GM21528 (cell line): ENCODE measurements at regions not wholly inside any gene's neighbourhood (a gene's known extent, or its start where the extent isn't known, plus 50 kb on each side); places are given as distances from the start of the nearest gene placed in this dataset.

Experiments
- ATAC-seq: cut with Tn5 transposase; IDR thresholded peaks from one replicate; pipeline ENCODE4 v1.9.1; 2021; ENCODE audit warnings: mild to moderate bottlenecking, moderate library complexity; ENCODE audit not compliant: unreplicated experiment, low FRiP score

DNA sequence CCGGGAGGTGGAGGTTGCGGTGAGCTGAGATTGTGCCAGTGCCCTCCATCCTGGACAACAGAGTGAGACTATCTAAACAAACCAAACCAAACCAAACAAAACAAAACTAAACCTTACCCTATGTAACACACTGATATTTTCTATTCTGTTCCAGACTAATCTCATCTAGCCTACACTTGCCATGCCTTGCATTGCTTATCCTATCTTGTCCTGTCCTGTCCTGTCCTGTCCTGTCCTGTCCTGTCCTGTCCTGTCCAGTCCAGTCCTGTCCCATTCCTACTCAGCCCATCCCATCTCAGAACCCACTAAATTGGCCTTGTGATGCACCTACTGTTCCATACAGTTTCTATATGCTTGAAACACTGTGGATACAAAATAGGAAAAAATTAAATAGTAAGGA is 64.7 kb upstream of the HDAC9 start:
- ATAC-seq = no peak

DNA sequence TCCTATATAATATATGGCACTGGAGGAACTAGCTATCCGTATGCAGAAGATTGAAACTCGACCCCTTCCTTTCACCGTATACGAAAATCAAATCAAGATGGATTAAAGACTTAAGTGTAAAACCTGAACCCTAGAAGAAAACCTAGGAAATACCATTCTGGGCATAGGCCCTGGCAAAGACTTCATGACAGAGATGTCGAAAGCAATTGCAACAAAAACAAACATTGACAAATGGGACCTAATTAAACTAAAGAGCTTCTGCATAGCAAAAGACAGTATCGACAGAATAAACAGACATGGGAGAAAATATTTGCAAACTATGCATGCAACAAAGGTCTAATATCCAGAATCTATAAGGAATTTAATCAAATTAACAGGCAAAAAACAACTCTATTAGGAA is 61.4 kb upstream of the HDAC9 start:
- ATAC-seq = no peak

DNA sequence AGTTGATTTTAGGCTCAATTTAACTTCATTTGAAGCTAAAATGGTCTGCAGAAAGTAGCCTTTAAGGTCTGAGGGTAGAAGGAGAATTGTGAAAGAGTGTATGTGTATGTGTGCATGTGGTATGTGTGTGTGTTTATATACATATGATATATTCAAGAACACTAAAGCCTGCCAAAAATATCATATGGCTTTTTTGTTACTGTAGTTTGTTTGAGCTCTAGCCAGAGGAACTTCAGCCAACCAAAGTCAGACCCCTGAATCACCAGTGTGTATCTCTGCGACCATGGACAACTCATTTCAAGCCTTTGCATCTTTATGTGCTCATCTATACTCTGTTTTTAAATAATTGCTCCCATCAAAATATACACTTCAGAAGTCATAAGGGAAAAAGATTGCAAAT is 58.4 kb upstream of the HDAC9 start:
- no peak for ATAC-seq

DNA sequence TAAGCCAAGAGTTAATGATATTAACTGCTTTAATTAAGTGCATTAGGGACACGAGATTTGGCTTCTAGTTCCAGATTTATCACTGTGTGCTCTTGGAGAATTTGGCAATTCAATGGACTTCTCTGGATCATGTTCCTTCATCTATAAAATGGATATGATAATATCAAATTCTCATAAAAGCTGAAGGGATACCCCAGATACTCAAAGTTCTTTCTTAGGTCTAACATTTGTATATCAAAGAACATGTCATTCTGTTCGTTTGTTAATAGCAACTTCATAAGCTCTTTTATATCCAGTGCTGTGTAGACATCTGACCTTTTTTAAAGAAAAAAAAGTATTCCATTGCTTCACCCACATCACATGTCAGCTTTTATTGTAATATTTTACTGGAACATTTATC is 54.6 kb upstream of the HDAC9 start:
- ATAC-seq = no peak

DNA sequence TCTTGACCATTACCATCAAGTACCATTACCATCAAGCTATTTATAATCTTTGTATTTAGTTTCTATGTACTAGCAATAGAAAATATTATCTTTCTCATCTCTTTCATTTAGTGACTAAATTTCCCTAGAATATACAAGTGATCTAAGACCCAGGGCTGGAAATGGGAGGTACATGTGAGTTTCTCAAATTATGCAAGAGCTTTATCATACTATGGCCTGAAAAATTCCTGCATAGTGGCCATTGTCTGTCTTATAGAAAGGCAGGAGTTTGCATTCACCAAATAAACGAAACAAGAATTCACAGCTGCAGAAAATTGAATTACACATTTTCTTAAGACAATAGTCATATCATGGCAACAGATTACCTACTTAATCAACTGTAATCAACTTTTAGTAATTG is 50.7 kb upstream of the HDAC9 start:
- ATAC-seq = no peak

DNA sequence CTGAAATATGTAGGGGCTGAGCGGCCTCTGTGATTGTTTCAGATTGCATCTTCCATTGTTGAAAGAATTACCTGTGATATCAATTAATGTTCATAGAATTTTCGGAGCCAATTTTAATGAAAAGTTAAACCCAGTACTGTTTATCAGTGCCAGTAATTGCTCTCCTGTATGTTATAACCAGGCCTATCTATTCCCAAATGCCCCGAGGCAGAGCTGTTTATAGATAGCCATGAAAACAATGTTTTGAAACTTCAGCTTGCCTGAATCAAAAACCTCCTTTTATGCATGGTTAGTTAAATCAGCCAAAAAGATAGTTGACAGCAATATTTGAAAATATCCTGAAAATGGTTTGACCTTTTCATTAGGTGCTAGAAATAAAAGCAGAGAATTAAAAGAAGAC is 50.1 kb upstream of the HDAC9 start:
- ATAC-seq = no peak
